ENCODE measurements at regions not wholly inside any gene's neighbourhood (a gene's known extent, or its start where the extent isn't known, plus 50 kb on each side); places are given as distances from the start of the nearest gene placed in this dataset.

DNA sequence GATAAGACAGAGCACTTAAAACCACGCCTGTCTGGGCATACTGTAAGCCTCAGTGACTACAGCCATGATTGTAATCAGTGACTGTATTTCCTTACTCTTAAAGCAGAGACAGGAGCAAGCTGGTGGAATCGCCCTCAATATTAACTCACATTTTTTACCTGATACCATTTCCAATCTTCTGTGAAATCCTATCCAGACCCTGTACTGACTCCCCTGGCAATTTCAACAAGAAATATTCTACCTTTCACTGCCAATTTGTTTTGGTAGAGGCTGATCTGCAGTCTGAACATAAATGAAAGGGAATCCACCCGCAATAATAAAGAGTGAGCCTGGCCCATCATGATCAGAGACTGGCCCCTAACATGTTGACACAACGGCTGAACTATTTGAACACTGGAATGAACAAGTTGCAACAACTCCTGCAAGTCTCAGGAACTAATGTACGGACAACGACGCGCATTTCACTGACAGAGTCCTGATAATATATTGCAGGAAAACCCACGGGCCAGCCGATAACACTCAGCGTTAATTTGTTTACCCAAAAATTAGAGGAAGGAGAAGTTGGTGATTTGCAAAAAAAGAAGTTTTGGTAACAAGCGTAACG, 195.5 kb upstream of the BTG1 start:
- TF ChIP-seq ZNF530 (tag by site-specific recombination; IDR thresholded peaks at IDR 0.05; ENCODE audit: low read depth), result no peak
- TF ChIP-seq, protein P1, sequence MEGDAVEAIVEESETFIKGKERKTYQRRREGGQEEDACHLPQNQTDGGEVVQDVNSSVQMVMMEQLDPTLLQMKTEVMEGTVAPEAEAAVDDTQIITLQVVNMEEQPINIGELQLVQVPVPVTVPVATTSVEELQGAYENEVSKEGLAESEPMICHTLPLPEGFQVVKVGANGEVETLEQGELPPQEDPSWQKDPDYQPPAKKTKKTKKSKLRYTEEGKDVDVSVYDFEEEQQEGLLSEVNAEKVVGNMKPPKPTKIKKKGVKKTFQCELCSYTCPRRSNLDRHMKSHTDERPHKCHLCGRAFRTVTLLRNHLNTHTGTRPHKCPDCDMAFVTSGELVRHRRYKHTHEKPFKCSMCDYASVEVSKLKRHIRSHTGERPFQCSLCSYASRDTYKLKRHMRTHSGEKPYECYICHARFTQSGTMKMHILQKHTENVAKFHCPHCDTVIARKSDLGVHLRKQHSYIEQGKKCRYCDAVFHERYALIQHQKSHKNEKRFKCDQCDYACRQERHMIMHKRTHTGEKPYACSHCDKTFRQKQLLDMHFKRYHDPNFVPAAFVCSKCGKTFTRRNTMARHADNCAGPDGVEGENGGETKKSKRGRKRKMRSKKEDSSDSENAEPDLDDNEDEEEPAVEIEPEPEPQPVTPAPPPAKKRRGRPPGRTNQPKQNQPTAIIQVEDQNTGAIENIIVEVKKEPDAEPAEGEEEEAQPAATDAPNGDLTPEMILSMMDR (tag by site-specific recombination; IDR thresholded peaks at IDR 0.05), result no peak
- TF ChIP-seq ZNF239 (tag by site-specific recombination; IDR thresholded peaks at IDR 0.05), result no peak
- TF ChIP-seq, protein P2, sequence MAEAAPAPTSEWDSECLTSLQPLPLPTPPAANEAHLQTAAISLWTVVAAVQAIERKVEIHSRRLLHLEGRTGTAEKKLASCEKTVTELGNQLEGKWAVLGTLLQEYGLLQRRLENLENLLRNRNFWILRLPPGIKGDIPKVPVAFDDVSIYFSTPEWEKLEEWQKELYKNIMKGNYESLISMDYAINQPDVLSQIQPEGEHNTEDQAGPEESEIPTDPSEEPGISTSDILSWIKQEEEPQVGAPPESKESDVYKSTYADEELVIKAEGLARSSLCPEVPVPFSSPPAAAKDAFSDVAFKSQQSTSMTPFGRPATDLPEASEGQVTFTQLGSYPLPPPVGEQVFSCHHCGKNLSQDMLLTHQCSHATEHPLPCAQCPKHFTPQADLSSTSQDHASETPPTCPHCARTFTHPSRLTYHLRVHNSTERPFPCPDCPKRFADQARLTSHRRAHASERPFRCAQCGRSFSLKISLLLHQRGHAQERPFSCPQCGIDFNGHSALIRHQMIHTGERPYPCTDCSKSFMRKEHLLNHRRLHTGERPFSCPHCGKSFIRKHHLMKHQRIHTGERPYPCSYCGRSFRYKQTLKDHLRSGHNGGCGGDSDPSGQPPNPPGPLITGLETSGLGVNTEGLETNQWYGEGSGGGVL (tag by site-specific recombination; IDR thresholded peaks at IDR 0.05), result no peak
- TF ChIP-seq KLF16 (tag by site-specific recombination; IDR thresholded peaks at IDR 0.05), result no peak
- TF ChIP-seq YY1 (tag by site-specific recombination; IDR thresholded peaks at IDR 0.05), result no peak
- TF ChIP-seq, protein P3, sequence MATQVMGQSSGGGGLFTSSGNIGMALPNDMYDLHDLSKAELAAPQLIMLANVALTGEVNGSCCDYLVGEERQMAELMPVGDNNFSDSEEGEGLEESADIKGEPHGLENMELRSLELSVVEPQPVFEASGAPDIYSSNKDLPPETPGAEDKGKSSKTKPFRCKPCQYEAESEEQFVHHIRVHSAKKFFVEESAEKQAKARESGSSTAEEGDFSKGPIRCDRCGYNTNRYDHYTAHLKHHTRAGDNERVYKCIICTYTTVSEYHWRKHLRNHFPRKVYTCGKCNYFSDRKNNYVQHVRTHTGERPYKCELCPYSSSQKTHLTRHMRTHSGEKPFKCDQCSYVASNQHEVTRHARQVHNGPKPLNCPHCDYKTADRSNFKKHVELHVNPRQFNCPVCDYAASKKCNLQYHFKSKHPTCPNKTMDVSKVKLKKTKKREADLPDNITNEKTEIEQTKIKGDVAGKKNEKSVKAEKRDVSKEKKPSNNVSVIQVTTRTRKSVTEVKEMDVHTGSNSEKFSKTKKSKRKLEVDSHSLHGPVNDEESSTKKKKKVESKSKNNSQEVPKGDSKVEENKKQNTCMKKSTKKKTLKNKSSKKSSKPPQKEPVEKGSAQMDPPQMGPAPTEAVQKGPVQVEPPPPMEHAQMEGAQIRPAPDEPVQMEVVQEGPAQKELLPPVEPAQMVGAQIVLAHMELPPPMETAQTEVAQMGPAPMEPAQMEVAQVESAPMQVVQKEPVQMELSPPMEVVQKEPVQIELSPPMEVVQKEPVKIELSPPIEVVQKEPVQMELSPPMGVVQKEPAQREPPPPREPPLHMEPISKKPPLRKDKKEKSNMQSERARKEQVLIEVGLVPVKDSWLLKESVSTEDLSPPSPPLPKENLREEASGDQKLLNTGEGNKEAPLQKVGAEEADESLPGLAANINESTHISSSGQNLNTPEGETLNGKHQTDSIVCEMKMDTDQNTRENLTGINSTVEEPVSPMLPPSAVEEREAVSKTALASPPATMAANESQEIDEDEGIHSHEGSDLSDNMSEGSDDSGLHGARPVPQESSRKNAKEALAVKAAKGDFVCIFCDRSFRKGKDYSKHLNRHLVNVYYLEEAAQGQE (tag by site-specific recombination; IDR thresholded peaks at IDR 0.05), result no peak
- TF ChIP-seq ZNF274 (IDR thresholded peaks at IDR 0.05; ENCODE audit: low read length), result no peak
- TF ChIP-seq ZNF274 (tag by site-specific recombination; IDR thresholded peaks at IDR 0.05; ENCODE audit: borderline replicate concordance), result no peak
